ENCODE measurements at regions not wholly inside any gene's neighbourhood (a gene's known extent, or its start where the extent isn't known, plus 50 kb on each side); places are given as distances from the start of the nearest gene placed in this dataset.
A peak's percentile ranks its signal among the peaks of the same experiment; 100 is the strongest.
"Not testable (repeated sequence)": the region's sequence is repeated elsewhere in the genome, so short reads cannot be mapped to it uniquely, and the experiment has no call there.

DNA sequence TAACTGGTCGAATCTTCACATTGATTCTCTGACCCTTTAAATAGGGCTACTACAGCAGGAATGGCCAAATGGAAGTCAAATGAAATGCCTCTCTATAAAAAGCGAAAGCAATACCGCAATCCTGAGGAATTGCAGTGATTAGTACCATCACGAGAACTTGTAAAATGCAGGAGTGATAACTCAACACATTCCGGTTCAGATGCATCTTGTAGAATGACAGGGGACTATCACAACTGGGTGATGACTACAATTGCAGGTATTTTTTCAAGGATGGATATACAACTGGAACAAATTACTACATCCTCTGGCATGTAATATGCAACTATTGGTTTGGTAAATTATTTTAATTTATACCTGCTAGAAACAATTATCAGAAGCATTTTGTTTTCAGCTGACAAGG, 140.4 kb downstream of the PCDH20 start:
- peaks cover 23% of the 10 kb centered on the region for H3K9me3 Mint-ChIP-seq (ENCODE audit: low read depth)
- DNase-seq (ENCODE audit: low spot score), result no peak
- H3K27ac Mint-ChIP-seq (ENCODE audit: unreplicated experiment), result no peak overlapping the region
- no peaks in the 10 kb centered on the region for H3K36me3 Mint-ChIP-seq (ENCODE audit: low read depth)
- no peaks in the 10 kb centered on the region for H3K4me1 Mint-ChIP-seq (ENCODE audit: low read depth)
- no peaks in the 10 kb centered on the region for H3K27me3 Mint-ChIP-seq (ENCODE audit: low read depth)
- TF ChIP-seq, protein P1, sequence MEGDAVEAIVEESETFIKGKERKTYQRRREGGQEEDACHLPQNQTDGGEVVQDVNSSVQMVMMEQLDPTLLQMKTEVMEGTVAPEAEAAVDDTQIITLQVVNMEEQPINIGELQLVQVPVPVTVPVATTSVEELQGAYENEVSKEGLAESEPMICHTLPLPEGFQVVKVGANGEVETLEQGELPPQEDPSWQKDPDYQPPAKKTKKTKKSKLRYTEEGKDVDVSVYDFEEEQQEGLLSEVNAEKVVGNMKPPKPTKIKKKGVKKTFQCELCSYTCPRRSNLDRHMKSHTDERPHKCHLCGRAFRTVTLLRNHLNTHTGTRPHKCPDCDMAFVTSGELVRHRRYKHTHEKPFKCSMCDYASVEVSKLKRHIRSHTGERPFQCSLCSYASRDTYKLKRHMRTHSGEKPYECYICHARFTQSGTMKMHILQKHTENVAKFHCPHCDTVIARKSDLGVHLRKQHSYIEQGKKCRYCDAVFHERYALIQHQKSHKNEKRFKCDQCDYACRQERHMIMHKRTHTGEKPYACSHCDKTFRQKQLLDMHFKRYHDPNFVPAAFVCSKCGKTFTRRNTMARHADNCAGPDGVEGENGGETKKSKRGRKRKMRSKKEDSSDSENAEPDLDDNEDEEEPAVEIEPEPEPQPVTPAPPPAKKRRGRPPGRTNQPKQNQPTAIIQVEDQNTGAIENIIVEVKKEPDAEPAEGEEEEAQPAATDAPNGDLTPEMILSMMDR (IDR thresholded peaks at IDR 0.05), result no peak
- no peak overlapping the region for H3K4me3 Mint-ChIP-seq (ENCODE audit: unreplicated experiment)

GRCh38 chr13:61266896-61267295, 148.8 kb downstream of the PCDH20 start:
- not testable (repeated sequence) for H3K27ac Mint-ChIP-seq (ENCODE audit: unreplicated experiment); H3K27me3 Mint-ChIP-seq (ENCODE audit: low read depth); H3K4me3 Mint-ChIP-seq (ENCODE audit: unreplicated experiment); H3K36me3 Mint-ChIP-seq (ENCODE audit: low read depth); H3K4me1 Mint-ChIP-seq (ENCODE audit: low read depth)
- DNase-seq (ENCODE audit: low spot score), result peak; percentile 39
- peaks cover 38% of the 10 kb centered on the region for H3K9me3 Mint-ChIP-seq (ENCODE audit: low read depth)

- Mint-ChIP-seq H3K4me1 (ENCODE audit: low read depth) (no peaks in the 10 kb centered on the region), H3K4me3 (ENCODE audit: unreplicated experiment) (no peak overlapping the region), H3K27ac (ENCODE audit: unreplicated experiment) (no peak overlapping the region), H3K9me3 (ENCODE audit: low read depth) (no peaks in the 10 kb centered on the region), H3K36me3 (ENCODE audit: low read depth) (no peaks in the 10 kb centered on the region), H3K27me3 (ENCODE audit: low read depth) (peaks cover 3% of the 10 kb centered on the region)
- DNase-seq (ENCODE audit: low spot score), result no peak
- TF ChIP-seq, protein P1 (IDR thresholded peaks at IDR 0.05), result no peak
These were observed 153.7 kb downstream of the PCDH20 start for GRCh38 chr13:61261746-61262472.

DNA sequence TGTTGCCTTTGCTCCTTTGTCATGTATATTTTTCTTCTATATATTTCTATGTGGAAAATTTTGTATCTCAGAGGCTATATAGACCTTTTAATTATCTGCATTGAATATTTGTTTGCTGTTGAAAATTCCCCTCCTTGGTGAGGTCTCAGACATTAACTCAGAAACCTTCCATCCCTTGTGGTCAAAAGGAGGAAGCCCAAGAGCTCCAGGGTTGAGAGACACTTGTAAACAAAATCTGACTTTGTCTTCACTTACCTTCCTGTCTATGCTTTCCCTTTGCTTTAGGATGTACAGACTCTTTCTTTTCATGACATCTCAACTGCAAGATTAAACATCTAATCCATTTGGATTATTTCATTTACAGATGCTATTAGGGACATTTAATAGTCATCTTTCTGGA, 157.5 kb downstream of the PCDH20 start:
- H3K27ac Mint-ChIP-seq (ENCODE audit: unreplicated experiment), result no peak overlapping the region
- H3K4me1 Mint-ChIP-seq (ENCODE audit: low read depth), result no peaks in the 10 kb centered on the region
- no peaks in the 10 kb centered on the region for H3K9me3 Mint-ChIP-seq (ENCODE audit: low read depth)
- no peak for DNase-seq (ENCODE audit: low spot score)
- no peak overlapping the region for H3K4me3 Mint-ChIP-seq (ENCODE audit: unreplicated experiment)
- H3K36me3 Mint-ChIP-seq (ENCODE audit: low read depth), result no peaks in the 10 kb centered on the region
- H3K27me3 Mint-ChIP-seq (ENCODE audit: low read depth), result no peaks in the 10 kb centered on the region
- TF ChIP-seq, protein P1 (IDR thresholded peaks at IDR 0.05), result no peak

DNA sequence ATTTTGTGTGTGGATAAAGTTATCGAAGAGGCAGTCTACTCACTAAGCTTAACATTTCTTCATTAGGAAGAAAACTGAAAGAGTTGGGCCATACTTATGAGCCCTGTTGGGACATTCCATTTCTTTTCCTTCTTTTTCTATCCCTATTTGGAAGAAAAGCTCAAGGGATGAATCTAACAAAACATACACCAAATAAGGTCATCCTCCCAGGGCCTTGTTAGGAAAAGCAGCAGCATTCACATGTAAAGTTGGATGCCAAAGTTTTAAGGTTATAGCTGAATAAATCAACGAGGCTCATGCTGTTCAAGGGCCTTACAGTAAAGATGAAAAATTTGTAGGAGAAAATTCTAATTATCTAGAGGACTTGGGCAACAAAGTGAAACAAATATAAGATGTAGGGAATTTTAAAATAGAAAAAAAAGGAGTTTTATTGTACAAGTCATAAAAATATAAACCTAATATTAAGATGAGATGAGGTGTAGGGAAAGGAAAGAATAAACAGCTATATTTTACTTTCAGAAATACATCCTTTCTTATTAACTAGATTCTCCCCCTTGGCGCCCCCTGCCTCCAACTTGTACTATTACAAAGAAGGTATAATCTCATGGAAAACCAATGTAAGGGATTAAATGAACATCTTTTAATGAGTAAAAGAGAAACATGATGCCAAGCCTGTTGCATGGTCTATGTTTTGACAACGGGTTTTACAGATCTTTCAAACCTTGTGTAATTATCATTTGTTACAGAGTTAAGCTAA, 160.4 kb downstream of the PCDH20 start:
- TF ChIP-seq, protein P1 (IDR thresholded peaks at IDR 0.05), result peak; percentile 67
- H3K27me3 Mint-ChIP-seq (ENCODE audit: low read depth), result no peaks in the 10 kb centered on the region
- DNase-seq (ENCODE audit: low spot score), result no peak
- H3K9me3 Mint-ChIP-seq (ENCODE audit: low read depth), result no peaks in the 10 kb centered on the region
- H3K27ac Mint-ChIP-seq (ENCODE audit: unreplicated experiment), result no peak overlapping the region
- H3K4me1 Mint-ChIP-seq (ENCODE audit: low read depth), result no peaks in the 10 kb centered on the region
- no peak overlapping the region for H3K4me3 Mint-ChIP-seq (ENCODE audit: unreplicated experiment)
- H3K36me3 Mint-ChIP-seq (ENCODE audit: low read depth), result no peaks in the 10 kb centered on the region

Data from chondrocyte (in vitro differentiated cells).